M059J (cell line): ENCODE measurements at regions not wholly inside any gene's neighbourhood (a gene's known extent, or its start where the extent isn't known, plus 50 kb on each side); places are given as distances from the start of the nearest gene placed in this dataset.
A peak's percentile ranks its signal among the peaks of the same experiment; 100 is the strongest.
"Not testable (repeated sequence)": the region's sequence is repeated elsewhere in the genome, so short reads cannot be mapped to it uniquely, and the experiment has no call there.

Experiments
- DNase-seq: peaks from one replicate; pipeline ENCODE4 v3.0.0-alpha.2; 2012; ENCODE audit warnings: low read depth

GRCh38 chr2:59183070-59183469 is 941.9 kb upstream of the FANCL start:
- DNase-seq: no peak

- DNase-seq: peak; percentile 6
These were observed 941.1 kb upstream of the FANCL start for GRCh38 chr2:59182249-59182648.

- no peak for DNase-seq
These were observed 940.2 kb upstream of the FANCL start for GRCh38 chr2:59181347-59181746.

GRCh38 chr2:59180621-59181020 is 939.5 kb upstream of the FANCL start:
- no peak for DNase-seq

GRCh38 chr2:59180111-59180510 is 939.0 kb upstream of the FANCL start:
- no peak for DNase-seq

GRCh38 chr2:59177748-59178147 is 936.6 kb upstream of the FANCL start:
- no peak for DNase-seq

GRCh38 chr2:59176737-59177136 is 935.6 kb upstream of the FANCL start:
- no peak for DNase-seq

- no peak for DNase-seq
These were observed 933.6 kb upstream of the FANCL start for GRCh38 chr2:59174536-59175243.

GRCh38 chr2:59173325-59173724 is 932.2 kb upstream of the FANCL start:
- DNase-seq: no peak

- DNase-seq: no peak
These were observed 929.9 kb upstream of the FANCL start for GRCh38 chr2:59171019-59171418.

GRCh38 chr2:59168766-59169165 is 927.6 kb upstream of the FANCL start:
- DNase-seq: no peak

- DNase-seq: no peak
These were observed 926.4 kb upstream of the FANCL start for GRCh38 chr2:59167514-59167913.

GRCh38 chr2:59157908-59158307 is 916.8 kb upstream of the FANCL start:
- not testable (repeated sequence) for DNase-seq

GRCh38 chr2:59151805-59152204 is 910.7 kb upstream of the FANCL start:
- DNase-seq: no peak

GRCh38 chr2:59150217-59150849 is 909.2 kb upstream of the FANCL start:
- no peak for DNase-seq

GRCh38 chr2:59149271-59149670 is 908.1 kb upstream of the FANCL start:
- DNase-seq: no peak

- DNase-seq: no peak
These were observed 871.1 kb upstream of the FANCL start for GRCh38 chr2:59112258-59112657.

- DNase-seq: no peak
These were observed 855.8 kb upstream of the FANCL start for GRCh38 chr2:59096973-59097372.

- DNase-seq: no peak
These were observed 852.4 kb upstream of the FANCL start for GRCh38 chr2:59093571-59093970.

- no peak for DNase-seq
These were observed 843.2 kb upstream of the FANCL start for GRCh38 chr2:59084326-59084725.

GRCh38 chr2:59083075-59083828 is 842.1 kb upstream of the FANCL start:
- no peak for DNase-seq

- DNase-seq: no peak
These were observed 841.5 kb upstream of the FANCL start for GRCh38 chr2:59082657-59083056.
